ENCODE measurements at regions not wholly inside any gene's neighbourhood (a gene's known extent, or its start where the extent isn't known, plus 50 kb on each side); places are given as distances from the start of the nearest gene placed in this dataset.

DNA sequence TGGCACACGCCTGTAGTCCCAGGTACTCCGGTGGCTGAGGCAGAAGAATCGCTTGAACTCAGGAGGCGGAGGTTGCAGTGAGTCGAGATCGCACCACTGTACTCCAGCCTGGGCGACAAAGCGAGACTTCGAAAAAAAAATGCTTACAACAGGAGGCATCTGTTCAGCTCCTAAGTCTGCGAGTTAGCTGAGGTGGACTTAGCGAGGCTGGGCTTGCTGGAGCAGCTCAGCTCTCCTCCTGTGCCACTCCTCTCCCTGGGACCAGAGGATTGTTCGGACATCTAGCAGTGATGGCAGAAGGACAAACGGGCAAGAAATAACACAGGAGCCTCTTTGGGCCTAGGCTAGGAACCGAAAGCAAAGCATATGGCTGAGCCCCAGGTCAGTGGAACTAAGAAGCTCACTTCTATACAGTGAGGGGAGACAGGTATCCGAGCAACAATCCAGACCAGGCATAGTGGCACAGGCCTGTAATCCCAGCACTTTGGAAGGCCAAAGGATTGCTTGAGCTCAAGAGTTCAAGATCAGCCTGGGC lies 260.1 kb downstream of the GLI2 start:
- TF ChIP-seq EP300 (IDR thresholded peaks at IDR 0.05) (no peak), POLR2A (IDR thresholded peaks at IDR 0.05) (no peak)
- TF ChIP-seq, protein P1, sequence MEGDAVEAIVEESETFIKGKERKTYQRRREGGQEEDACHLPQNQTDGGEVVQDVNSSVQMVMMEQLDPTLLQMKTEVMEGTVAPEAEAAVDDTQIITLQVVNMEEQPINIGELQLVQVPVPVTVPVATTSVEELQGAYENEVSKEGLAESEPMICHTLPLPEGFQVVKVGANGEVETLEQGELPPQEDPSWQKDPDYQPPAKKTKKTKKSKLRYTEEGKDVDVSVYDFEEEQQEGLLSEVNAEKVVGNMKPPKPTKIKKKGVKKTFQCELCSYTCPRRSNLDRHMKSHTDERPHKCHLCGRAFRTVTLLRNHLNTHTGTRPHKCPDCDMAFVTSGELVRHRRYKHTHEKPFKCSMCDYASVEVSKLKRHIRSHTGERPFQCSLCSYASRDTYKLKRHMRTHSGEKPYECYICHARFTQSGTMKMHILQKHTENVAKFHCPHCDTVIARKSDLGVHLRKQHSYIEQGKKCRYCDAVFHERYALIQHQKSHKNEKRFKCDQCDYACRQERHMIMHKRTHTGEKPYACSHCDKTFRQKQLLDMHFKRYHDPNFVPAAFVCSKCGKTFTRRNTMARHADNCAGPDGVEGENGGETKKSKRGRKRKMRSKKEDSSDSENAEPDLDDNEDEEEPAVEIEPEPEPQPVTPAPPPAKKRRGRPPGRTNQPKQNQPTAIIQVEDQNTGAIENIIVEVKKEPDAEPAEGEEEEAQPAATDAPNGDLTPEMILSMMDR (IDR thresholded peaks at IDR 0.05): no peak

All from ovary (tissue), 3 donors.